CD4-positive, alpha-beta T cell treated with Interleukin-15 for 4 hours (primary cell): ENCODE measurements at regions not wholly inside any gene's neighbourhood (a gene's known extent, or its start where the extent isn't known, plus 50 kb on each side); places are given as distances from the start of the nearest gene placed in this dataset.

ENCODE experiments used
- DNase-seq: peaks from one replicate; pipeline ENCODE4 v3.0.0-alpha.2; 2020; ENCODE audit warnings: low spot score

DNA sequence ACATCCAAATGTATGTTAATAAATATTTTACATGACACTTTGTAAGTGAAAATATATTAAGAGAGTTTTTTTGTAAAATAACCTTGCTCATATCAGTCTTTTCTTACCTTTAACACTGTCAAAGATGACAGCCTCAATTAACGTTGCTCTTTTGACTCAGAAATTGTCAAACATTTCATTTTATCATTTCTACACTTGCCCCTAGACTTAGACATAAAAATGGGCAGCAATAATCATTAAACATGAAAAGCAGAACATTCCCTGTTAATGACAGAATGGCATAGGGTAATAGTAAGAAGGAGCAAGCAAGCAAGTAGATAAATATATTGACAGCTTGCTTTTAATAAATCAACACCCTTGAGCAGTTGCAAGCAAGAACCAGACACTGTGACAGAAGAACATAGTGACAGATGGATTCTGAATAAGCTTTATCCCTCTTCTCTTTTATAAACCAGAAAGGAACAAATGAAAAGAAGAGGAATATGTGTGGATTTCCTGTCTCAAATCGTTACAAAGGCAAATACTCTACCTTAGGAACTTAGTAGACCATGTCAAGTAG, 796.0 kb upstream of the CHD1 start:
- DNase-seq, result no peak

DNA sequence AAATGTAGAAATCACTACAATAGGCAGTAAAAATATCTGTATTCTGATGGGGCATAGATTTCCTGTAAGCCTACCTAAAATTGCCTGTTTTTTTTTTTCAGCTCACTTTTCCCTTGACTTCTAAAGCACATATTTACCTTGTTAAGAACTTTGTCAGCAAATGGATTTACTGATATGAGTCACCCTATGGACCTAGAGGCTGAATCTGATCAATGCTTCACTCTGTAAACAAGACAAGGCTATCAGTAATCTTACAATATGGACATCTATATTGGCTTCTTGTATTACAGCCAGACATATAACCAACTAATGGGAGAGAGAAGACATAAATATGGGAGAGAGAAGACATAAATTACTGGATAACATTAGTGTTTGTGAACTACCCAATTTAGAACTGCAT, 792.7 kb upstream of the CHD1 start:
- DNase-seq, result no peak

DNA sequence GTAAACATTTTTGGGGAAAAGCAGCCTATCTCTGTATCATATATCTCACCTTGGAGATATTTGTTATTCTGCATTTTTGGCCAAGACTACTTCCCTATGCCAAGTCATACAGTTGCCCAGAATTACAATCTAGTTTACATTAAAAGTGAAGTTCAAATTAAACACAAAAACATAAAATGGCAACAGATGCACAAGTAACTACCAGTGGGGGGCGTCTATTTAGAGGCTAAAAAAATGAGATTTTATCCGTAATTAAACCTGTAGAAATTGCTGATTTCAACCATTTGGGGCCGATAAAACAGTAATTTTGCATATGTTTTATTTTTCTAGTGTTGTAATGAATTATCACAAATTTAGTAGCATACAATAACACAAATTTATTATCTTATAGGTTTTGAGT, 787.1 kb upstream of the CHD1 start:
- no peak for DNase-seq

GRCh38 chr5:99706160-99706559, 777.4 kb upstream of the CHD1 start:
- DNase-seq, result no peak

GRCh38 chr5:99702565-99702964, 773.8 kb upstream of the CHD1 start:
- DNase-seq, result no peak

DNA sequence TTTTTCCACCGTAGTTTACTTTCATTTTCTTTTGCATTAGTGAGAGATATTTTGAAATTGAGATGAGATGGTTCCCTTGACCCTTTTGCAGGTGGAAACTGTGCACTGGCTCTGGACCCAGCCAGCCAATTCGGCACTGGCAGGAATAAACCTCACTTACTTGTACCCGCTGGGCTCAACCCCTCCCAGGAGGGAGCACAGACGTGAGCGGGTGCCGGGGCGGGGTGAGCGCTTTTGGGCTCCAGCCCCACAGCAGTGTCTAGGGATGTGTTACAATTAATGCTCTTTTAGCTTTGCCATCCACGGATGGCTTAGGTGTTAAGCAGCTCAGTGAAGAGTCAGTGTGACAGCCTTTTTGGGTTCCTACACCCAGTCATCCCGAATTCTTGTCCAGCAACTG, 766.1 kb upstream of the CHD1 start:
- DNase-seq, result no peak

DNA sequence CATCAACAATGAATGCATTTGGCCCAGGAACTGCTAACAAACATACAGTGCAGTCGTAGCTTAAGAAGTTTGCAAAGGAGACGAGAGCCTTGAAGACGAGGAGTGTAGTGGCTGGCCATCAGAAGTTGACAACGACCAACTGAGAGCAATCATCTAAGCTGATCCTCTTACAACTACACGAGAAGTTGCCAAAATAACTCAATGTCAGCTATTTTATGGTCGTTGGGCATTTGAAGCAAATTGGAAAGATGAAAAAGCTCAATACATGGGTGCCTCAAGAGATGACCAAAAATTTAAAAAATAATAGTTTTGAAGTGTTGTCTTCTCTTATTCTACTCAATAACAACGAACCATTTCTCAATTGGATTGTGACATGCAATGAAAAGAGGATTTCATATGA, 757.7 kb upstream of the CHD1 start:
- DNase-seq, result no peak

DNA sequence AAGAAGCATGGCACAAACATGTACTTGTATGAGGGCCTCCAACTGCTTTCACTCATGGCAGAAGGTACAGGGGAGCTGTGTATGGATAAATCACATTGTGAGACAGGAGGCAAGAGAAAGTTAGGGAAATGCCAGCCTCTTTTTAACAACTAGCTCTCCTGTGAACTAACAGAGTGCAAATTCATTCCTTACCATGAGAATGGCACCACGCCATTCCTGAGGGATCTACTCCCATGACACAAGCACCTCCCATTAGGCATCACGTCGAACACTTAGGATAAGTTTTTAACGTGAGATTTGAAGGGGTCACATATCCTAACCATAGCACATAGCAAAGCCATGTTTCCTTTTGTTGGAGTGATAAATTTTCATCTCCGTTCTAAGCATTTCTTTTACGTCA, 747.2 kb upstream of the CHD1 start:
- DNase-seq, result no peak

- DNase-seq, result no peak
These were observed 745.3 kb upstream of the CHD1 start for GRCh38 chr5:99674101-99674500.

GRCh38 chr5:99664972-99665371, 736.2 kb upstream of the CHD1 start:
- DNase-seq, result no peak

DNA sequence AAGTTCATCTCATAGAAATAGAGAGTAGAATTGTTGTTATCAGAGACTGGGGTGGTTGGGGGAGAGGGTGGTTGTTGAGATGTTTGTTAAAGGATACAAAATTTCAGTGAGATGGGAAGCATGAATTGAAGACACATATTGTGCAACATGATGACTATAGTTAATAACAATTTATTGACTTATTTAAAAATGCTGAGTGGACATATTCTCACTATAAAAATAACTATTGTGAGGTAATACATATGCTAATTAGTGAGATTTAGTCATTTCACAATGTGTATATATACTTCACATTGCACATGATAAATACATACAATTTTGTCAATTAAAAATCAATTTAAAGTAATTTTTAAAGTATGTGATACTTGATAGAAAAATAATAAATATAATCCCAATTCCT, 722.5 kb upstream of the CHD1 start:
- no peak for DNase-seq

- DNase-seq, result no peak
These were observed 717.3 kb upstream of the CHD1 start for GRCh38 chr5:99646011-99646647.

GRCh38 chr5:99644822-99645221, 716.0 kb upstream of the CHD1 start:
- DNase-seq, result no peak

DNA sequence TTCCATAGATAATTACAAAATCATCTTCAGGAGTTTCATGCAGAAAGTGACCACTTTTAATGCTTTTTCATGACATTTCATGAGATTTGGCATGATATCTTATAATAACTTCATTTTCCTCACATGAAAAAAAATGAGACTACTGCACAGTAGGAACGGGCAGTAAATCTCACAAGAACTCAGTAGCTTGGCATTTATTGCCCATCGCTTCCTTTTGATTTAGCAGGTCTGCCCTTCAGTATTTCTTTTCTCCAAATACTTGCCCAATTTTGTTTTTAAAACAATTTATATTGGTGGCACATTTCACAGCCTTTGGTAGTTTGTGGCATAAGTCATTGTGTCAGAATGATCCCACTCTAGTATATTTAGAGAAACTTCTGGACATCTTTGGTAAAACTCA, 711.8 kb upstream of the CHD1 start:
- DNase-seq, result no peak

GRCh38 chr5:99639905-99640304, 711.1 kb upstream of the CHD1 start:
- DNase-seq, result no peak

- DNase-seq, result no peak
These were observed 707.9 kb upstream of the CHD1 start for GRCh38 chr5:99636663-99637062.

- DNase-seq, result no peak
These were observed 693.2 kb upstream of the CHD1 start for GRCh38 chr5:99621772-99622681.

- no peak for DNase-seq
These were observed 688.5 kb upstream of the CHD1 start for GRCh38 chr5:99617335-99617734.

DNA sequence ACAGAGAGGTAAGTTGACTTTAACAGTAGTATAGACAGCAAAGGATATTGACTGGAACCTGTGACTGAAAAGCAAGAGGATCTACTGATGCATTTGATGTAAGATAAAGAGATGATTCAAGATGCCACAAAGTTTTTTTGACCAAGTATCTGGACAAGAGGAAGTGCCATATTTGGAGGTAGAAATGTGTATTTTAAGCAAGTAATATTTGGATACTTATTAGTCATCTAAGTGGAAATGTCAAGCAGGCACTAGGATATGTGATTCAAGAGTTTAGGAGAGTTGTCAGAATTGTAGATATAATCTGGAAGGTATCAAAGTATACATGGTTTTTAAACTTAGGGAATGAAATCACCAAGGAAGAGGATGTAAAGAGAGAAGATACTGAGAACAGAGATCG, 686.1 kb upstream of the CHD1 start:
- no peak for DNase-seq

- no peak for DNase-seq
These were observed 678.3 kb upstream of the CHD1 start for GRCh38 chr5:99607124-99607523.

DNA sequence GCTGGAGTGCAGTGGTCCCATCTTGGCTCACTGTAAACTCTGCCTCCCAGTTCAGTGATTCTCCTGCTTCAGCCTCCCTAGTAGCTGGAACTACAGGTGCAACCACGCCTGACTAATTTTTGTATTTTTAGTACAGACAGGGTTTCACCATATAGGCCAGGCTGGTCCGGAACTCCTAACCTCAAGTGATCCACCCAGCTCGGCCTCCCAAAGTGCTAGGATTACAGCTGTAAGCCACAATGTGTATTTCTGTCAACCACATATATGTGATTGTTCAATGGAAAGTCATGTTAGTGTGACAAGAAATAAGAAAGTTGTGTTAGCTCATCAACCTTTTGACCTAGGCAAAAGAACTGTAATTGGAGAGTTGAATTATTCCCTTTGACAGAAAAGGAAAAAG, 677.1 kb upstream of the CHD1 start:
- no peak for DNase-seq

DNA sequence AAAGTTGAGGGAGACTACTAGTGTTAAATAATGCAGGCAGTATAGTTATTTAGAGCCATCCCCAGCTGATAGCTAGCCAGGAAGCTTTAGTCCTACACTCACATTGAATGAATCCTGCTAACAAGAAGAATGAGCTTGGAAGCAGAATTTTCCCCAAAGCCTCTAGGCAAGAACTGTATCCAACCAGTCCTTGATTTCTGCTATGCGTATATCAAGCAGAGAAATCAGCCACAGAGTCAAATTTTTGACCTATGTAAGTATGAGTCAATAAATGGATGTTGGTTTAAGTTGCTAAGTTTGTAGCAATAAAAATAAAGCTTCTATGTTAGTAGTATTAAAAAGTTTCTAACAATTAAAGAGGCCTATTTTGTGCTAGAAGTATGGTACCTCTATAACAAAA, 672.1 kb upstream of the CHD1 start:
- DNase-seq, result no peak

- no peak for DNase-seq
These were observed 662.0 kb upstream of the CHD1 start for GRCh38 chr5:99590806-99591205.
